Fibroblast of the aortic adventitia (primary cell): ENCODE measurements at regions not wholly inside any gene's neighbourhood (a gene's known extent, or its start where the extent isn't known, plus 50 kb on each side); places are given as distances from the start of the nearest gene placed in this dataset.
"Not testable (repeated sequence)": the region's sequence is repeated elsewhere in the genome, so short reads cannot be mapped to it uniquely, and the experiment has no call there.

Source experiments
- DNase-seq: peaks from one replicate; pipeline ENCODE4 v3.0.0-alpha.2; 2010; ENCODE audit warnings: low read depth
- H3K4me3 ChIP-seq: 2 replicates; pipeline ENCODE4 v1.5.1; 2011; ENCODE audit warnings: low read depth, mild to moderate bottlenecking, control low read depth, low read length, moderate library complexity
- TF ChIP-seq, protein P1 (sequence below): IDR thresholded peaks from 2 replicates; pipeline ENCODE4 v1.5.1; 2011; ENCODE audit warnings: mild to moderate bottlenecking, low read length, control low read depth, inconsistent platforms; ENCODE audit not compliant: insufficient read depth

DNA sequence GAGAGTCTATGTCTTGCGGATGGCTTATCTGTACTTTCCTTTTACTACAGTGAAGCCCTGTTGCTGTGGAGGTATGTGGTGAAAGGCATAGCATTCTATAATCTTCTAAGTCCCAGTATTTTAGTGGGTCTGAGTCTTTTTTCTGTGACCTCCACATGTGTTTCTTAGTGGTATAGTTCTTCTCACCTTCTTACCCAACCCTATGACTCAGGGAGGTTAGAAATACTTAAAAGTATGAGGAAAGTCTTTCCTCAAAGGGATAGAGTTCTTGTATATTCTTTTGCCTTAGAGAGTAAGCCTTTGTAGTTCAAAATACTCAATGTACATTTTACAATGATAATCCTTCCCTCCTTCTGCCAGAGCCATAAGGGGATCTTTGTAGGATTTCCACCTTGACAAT lies 621.9 kb upstream of the CTNND2 start:
- DNase-seq = no peak
- no peak overlapping the region for H3K4me3 ChIP-seq
- TF ChIP-seq, protein P1, sequence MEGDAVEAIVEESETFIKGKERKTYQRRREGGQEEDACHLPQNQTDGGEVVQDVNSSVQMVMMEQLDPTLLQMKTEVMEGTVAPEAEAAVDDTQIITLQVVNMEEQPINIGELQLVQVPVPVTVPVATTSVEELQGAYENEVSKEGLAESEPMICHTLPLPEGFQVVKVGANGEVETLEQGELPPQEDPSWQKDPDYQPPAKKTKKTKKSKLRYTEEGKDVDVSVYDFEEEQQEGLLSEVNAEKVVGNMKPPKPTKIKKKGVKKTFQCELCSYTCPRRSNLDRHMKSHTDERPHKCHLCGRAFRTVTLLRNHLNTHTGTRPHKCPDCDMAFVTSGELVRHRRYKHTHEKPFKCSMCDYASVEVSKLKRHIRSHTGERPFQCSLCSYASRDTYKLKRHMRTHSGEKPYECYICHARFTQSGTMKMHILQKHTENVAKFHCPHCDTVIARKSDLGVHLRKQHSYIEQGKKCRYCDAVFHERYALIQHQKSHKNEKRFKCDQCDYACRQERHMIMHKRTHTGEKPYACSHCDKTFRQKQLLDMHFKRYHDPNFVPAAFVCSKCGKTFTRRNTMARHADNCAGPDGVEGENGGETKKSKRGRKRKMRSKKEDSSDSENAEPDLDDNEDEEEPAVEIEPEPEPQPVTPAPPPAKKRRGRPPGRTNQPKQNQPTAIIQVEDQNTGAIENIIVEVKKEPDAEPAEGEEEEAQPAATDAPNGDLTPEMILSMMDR = no peak

DNA sequence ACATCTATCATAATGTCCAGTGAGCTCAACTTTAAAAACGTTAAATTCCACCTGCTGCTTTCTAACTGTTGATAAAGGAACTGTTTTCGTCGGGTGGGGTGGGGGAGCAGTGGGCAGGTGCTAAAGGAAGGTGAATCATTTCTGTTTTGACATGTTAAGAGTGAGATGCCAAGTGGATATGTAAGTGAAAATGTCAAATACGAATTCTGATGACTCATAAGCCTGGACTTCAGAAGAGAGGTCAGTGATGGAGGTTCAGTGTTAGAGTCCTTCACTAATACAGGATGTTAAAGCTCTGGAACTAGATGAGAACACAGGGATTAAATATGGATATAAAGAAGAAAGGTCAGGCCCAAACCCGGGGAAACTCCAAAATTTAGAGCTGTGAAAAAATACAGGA lies 617.9 kb upstream of the CTNND2 start:
- no peak for DNase-seq
- TF ChIP-seq, protein P1 = no peak
- H3K4me3 ChIP-seq = no peak overlapping the region

DNA sequence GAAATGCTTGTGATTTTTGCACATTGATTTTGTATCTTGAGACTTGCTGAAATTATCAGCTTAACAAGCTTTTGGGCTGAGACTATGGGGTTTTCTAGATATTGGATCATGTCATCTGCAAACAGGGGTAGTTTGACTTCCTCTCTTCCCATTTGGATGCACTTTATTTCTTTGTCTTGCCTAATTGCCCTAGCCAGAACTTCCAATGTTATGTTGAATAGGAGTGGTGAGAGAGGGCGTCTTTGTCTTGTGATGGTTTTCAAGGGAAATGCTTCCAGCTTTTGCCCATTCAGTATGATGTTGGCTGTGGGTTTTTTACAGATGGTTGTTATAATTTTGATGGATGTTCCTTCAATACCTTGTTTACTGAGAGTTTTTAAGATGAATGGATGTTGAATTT lies 600.7 kb upstream of the CTNND2 start:
- DNase-seq, H3K4me3 ChIP-seq: not testable (repeated sequence)

DNA sequence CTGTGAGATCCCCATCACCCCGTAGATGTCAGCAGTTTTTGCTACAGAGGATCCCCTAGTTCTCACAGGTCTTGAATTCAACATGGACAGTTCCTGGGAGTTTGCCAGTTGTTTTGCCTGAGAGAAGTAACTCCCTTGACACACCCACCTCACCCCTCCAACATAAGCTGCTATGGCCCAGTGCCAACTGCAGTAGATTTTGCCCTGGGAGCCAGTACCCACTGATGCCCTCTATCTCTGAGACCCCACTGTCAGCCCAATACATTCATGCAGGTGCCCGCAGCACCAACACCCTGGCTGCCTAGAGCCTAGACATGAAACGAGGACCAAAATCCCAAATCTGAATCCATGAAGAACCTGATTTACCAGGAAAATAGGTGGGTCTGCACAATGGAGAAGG lies 583.9 kb upstream of the CTNND2 start:
- DNase-seq = no peak
- TF ChIP-seq, protein P1 = no peak
- H3K4me3 ChIP-seq = no peak overlapping the region

DNA sequence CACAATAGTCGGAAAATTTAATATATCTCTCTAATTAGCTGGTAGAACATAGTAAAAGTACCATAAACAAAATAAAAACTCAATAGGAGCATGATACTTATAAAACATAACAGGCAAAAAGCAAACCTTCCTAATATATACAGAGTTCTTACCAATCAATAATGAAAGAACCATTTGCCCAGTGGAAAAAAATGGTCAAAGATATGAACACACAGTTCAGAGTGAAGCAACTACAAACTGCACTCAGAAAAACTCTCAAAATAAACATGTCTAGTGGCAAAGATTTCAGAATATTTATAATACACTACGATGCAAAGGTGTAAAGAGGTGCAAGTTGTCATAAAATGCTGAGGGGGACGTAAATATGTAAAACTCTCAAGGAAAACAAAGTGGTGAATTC lies 576.2 kb upstream of the CTNND2 start:
- no peak overlapping the region for H3K4me3 ChIP-seq
- no peak for DNase-seq
- TF ChIP-seq, protein P1 = no peak

DNA sequence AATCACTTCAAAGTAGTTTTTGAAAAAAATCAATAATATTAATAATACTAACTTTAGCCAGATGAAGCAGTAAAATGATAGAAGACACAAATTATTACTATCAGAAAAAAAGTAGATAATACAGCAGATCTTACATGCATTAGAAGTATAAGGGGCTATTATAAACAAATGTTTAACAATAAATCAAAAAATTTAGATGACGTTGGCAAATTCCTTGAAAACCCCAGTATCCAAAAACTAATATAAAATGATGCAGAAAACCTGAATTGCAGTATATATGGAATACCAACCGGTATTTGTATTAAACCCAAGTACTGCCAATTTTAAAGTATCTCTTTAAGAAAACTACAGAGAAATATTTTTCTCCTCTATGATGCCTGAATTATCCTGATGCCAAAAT lies 573.3 kb upstream of the CTNND2 start:
- TF ChIP-seq, protein P1 = no peak

DNA sequence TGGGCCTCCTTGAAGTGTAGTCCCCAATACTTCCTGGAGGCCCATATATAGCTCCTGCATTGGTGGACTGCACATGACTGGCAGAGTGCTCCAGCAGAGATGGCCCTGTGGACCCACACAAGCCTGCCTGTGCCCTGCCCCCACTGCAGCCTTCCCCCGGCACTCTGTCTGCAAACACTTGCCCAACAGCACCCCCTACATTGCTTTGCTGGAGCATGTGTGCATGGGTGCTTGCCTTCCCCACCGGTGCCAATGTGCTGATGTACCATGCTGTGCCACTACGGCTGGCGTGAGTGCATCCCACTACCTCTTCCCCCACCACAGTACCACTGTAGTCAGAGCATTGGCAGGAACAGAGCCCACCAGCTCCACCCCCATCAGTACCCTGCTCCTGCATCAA lies 563.6 kb upstream of the CTNND2 start:
- TF ChIP-seq, protein P1 = no peak
- DNase-seq = no peak
- no peak overlapping the region for H3K4me3 ChIP-seq

More for the DNA sequence above, 573.3 kb upstream of the CTNND2 start:
- H3K4me3 ChIP-seq = no peak overlapping the region
- DNase-seq = no peak
